ENCODE measurements at regions not wholly inside any gene's neighbourhood (a gene's known extent, or its start where the extent isn't known, plus 50 kb on each side); places are given as distances from the start of the nearest gene placed in this dataset.

DNA sequence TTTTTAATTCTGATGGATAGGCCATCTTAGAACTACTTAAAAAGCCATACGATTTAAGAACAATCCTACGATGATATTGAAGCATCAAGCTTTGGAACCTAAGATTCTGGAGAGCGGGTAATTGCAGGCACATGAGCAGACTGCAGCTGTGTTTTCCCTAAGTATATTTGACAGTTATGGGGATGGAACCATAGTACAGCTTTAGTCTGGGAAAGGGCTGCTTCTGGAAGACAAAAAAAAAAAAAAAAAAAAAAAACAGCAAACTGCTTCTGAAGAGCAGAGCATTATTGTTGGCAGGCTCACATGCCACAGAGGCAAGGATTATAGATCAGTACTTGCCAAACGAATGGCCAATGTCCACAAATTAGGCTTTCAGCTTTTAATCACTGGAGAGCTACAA is 1618.7 kb downstream of the AMY1C start:
- Mint-ChIP-seq H3K27me3 (no peaks in the 10 kb centered on the region), H3K36me3 (no peaks in the 10 kb centered on the region), H3K9me3 (peaks cover 4 to 27% (median 11%) of the 10 kb centered on the region in 3 donors), H3K4me3 (no peak overlapping the region), H3K4me1 (no peaks in the 10 kb centered on the region), H3K27ac (no peak overlapping the region)
- Histone ChIP-seq H3K27me3 (replicated peaks in 1 of 2; ENCODE audit: control insufficient read depth in 2 of 2, extremely low read depth in 1 of 2, insufficient read depth in 2 of 2, low read length in 1 of 2) (no peaks in the 10 kb centered on the region), H3K36me3 (ENCODE audit: control insufficient read depth in 2 of 2, extremely low read depth in 1 of 2, insufficient read depth in 1 of 2, low read length in 1 of 2) (no peaks in the 10 kb centered on the region), H3K4me1 (ENCODE audit: control insufficient read depth in 1 of 2, extremely low read depth in 1 of 2, insufficient read depth in 2 of 2, low read length in 2 of 2) (no peaks in the 10 kb centered on the region), H3K4me3 (ENCODE audit: control insufficient read depth in 1 of 2, extremely low read depth in 1 of 2, low read length in 1 of 2) (no peak overlapping the region), H3K9me3 (no peaks in the 10 kb centered on the region), H3K27ac (ENCODE audit: low read length) (no peak overlapping the region)
- POLR2A ChIA-PET, result no interaction called here
- 71% methylated on average over 2 of the region's 4 CpGs for whole genome bisulfite sequencing (ENCODE audit: insufficient coverage)
- CTCF ChIA-PET, result interaction anchor here in 1 of 2 donors (0.8 kb wide), 1 partner anchor 25 kb away, joined by 5 read pairs; no protein-coding TSS in a partner anchor
- DNase-seq (no peak), ATAC-seq (replicated peaks in 1 of 4) (no peak)

DNA sequence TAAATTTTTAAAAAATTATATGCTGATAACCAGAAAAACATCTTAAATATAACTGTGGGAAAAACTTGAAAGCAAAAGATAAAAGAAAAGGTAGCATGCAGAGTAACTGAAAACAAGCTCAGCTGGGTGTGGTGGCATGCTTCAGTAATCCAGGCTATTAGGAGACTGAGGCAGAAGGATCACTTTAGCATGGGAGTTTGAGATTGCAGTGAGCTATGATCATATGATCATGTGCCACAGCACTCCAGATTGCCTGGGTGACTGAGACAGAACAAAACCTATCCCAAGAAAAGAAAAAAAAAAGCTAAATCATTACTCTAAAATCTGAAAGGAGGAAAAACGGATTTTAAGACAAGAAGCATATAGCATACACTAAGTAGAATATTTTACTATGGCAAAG is 1624.0 kb downstream of the AMY1C start:
- CTCF ChIA-PET, result no interaction called here

DNA sequence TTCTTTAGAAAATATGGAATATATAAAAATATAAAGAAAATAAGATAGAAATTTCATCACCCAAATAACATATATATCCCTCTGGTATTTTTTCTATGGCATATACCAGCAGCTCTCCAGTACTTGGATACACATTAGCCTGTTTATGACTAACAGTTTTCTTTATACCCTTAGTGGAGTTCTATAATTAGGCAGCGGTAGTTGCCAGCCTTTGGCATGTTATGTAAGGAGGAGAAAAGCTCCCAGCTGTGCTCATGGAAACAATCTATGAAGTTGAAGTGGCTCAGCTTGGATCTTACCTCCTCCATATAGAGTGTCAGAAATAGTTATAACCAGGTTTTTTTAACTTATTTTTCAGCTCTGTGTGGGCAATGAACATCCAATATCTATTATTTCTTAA is 1636.8 kb downstream of the AMY1C start:
- peaks cover 10 to 37% (median 22%) of the 10 kb centered on the region in 3 donors for H3K9me3 Mint-ChIP-seq
- H3K4me3 Mint-ChIP-seq, result no peak overlapping the region
- no peaks in the 10 kb centered on the region for H3K36me3 Mint-ChIP-seq
- Histone ChIP-seq H3K4me3 (ENCODE audit: control insufficient read depth in 1 of 2, extremely low read depth in 1 of 2, low read length in 1 of 2) (no peak overlapping the region), H3K4me1 (ENCODE audit: control insufficient read depth in 1 of 2, extremely low read depth in 1 of 2, insufficient read depth in 2 of 2, low read length in 2 of 2) (no peaks in the 10 kb centered on the region), H3K36me3 (ENCODE audit: control insufficient read depth in 2 of 2, extremely low read depth in 1 of 2, insufficient read depth in 1 of 2, low read length in 1 of 2) (no peaks in the 10 kb centered on the region), H3K27me3 (replicated peaks in 1 of 2; ENCODE audit: control insufficient read depth in 2 of 2, extremely low read depth in 1 of 2, insufficient read depth in 2 of 2, low read length in 1 of 2) (no peaks in the 10 kb centered on the region), H3K27ac (ENCODE audit: low read length) (no peak overlapping the region), H3K9me3 (peaks cover under 1% of the 10 kb centered on the region)
- CTCF ChIA-PET, result no interaction called here
- ATAC-seq (replicated peaks in 1 of 4) (no peak), DNase-seq (no peak)
- no peak overlapping the region for H3K27ac Mint-ChIP-seq
- POLR2A ChIA-PET, result no interaction called here
- no CpG with 5 or more reads among the region's 1 CpG for WGBS (ENCODE audit: insufficient coverage)
- H3K27me3 Mint-ChIP-seq, result no peaks in the 10 kb centered on the region
- H3K4me1 Mint-ChIP-seq, result no peaks in the 10 kb centered on the region

More for the DNA sequence above, 1624.0 kb downstream of the AMY1C start:
- Histone ChIP-seq H3K27ac (ENCODE audit: low read length) (no peak overlapping the region), H3K4me1 (ENCODE audit: control insufficient read depth in 1 of 2, extremely low read depth in 1 of 2, insufficient read depth in 2 of 2, low read length in 2 of 2) (no peaks in the 10 kb centered on the region), H3K27me3 (replicated peaks in 1 of 2; ENCODE audit: control insufficient read depth in 2 of 2, extremely low read depth in 1 of 2, insufficient read depth in 2 of 2, low read length in 1 of 2) (no peaks in the 10 kb centered on the region), H3K36me3 (ENCODE audit: control insufficient read depth in 2 of 2, extremely low read depth in 1 of 2, insufficient read depth in 1 of 2, low read length in 1 of 2) (no peaks in the 10 kb centered on the region), H3K9me3 (no peaks in the 10 kb centered on the region), H3K4me3 (ENCODE audit: control insufficient read depth in 1 of 2, extremely low read depth in 1 of 2, low read length in 1 of 2) (no peak overlapping the region)
- no peak overlapping the region for H3K4me3 Mint-ChIP-seq
- H3K36me3 Mint-ChIP-seq, result no peaks in the 10 kb centered on the region
- WGBS (ENCODE audit: insufficient coverage), result no CpG with 5 or more reads among the region's 1 CpG
- no peak overlapping the region for H3K27ac Mint-ChIP-seq
- no peaks in the 10 kb centered on the region for H3K27me3 Mint-ChIP-seq
- DNase-seq, result no peak
- H3K4me1 Mint-ChIP-seq, result no peaks in the 10 kb centered on the region
- POLR2A ChIA-PET, result no interaction called here
- peaks cover 0 to 22% (median 9%) of the 10 kb centered on the region in 3 donors for H3K9me3 Mint-ChIP-seq
- no peak for ATAC-seq (replicated peaks in 1 of 4)

DNA sequence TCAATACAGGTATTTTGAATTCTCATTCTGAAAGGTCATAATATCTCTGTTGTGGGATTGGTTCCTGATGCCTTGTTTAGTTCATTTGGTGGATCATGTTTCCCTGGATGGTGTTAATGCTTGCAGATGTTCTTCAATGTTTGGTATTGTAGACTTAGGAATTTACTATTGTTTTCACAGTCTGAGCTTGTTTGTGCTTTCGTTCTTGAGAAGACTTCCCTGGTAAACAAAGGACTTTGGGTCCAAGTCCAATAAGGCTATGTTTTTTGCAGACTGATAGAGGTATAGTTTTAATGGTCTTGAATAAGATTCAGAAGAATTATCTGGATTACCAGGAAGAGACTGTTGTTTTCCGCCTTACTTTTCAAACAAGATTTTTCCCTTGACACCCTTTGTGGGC is 1646.3 kb downstream of the AMY1C start:
- ChIA-PET POLR2A (interaction anchor here in 1 of 2 donors (0.7 kb wide), 1 partner anchor 53 kb away, joined by 3 read pairs; no protein-coding TSS in a partner anchor), CTCF (no interaction called here)
- H3K4me3 Mint-ChIP-seq, result no peak overlapping the region
- H3K36me3 ChIP-seq (ENCODE audit: control insufficient read depth in 2 of 2, extremely low read depth in 1 of 2, insufficient read depth in 1 of 2, low read length in 1 of 2), result no peaks in the 10 kb centered on the region
- no peak overlapping the region for H3K4me3 ChIP-seq (ENCODE audit: control insufficient read depth in 1 of 2, extremely low read depth in 1 of 2, low read length in 1 of 2)
- H3K4me1 ChIP-seq (ENCODE audit: control insufficient read depth in 1 of 2, extremely low read depth in 1 of 2, insufficient read depth in 2 of 2, low read length in 2 of 2), result no peaks in the 10 kb centered on the region
- no peaks in the 10 kb centered on the region for H3K27me3 Mint-ChIP-seq
- H3K27me3 ChIP-seq (replicated peaks in 1 of 2; ENCODE audit: control insufficient read depth in 2 of 2, extremely low read depth in 1 of 2, insufficient read depth in 2 of 2, low read length in 1 of 2), result no peaks in the 10 kb centered on the region
- DNase-seq (no peak), ATAC-seq (replicated peaks in 1 of 4) (no peak)
- H3K36me3 Mint-ChIP-seq, result no peaks in the 10 kb centered on the region
- no peak overlapping the region for H3K27ac ChIP-seq (ENCODE audit: low read length)
- peaks cover 21 to 37% (median 28%) of the 10 kb centered on the region in 3 donors for H3K9me3 Mint-ChIP-seq
- H3K4me1 Mint-ChIP-seq, result no peaks in the 10 kb centered on the region
- WGBS (ENCODE audit: insufficient coverage), result 0% methylated on average over 1 of the region's 2 CpGs
- H3K9me3 ChIP-seq, result no peaks in the 10 kb centered on the region
- no peak overlapping the region for H3K27ac Mint-ChIP-seq

DNA sequence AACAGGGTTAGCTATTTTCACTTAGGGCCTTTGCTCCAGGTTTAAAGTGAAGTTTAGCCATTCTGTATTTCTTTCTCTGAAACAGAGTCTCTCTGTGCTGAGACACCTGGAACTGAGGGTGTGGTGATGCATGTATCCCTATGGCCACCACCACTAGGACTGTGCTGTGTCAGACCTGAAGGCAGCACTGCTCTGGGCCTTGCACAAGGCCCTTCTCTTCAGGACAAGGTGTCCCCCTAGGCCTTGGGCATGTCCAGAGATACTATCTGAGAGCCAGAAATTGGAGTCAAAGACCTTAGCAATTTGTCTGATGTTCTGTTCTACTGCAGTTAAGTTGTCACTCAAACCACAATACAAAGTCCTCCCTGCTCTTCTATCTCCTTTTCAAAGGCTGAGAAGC is 1649.2 kb downstream of the AMY1C start:
- H3K36me3 ChIP-seq (ENCODE audit: control insufficient read depth in 2 of 2, extremely low read depth in 1 of 2, insufficient read depth in 1 of 2, low read length in 1 of 2), result no peaks in the 10 kb centered on the region
- POLR2A ChIA-PET, result no interaction called here
- no peaks in the 10 kb centered on the region for H3K27me3 ChIP-seq (replicated peaks in 1 of 2; ENCODE audit: control insufficient read depth in 2 of 2, extremely low read depth in 1 of 2, insufficient read depth in 2 of 2, low read length in 1 of 2)
- ATAC-seq (replicated peaks in 1 of 4) (no peak), DNase-seq (no peak)
- CTCF ChIA-PET, result no interaction called here
- H3K4me1 ChIP-seq (ENCODE audit: control insufficient read depth in 1 of 2, extremely low read depth in 1 of 2, insufficient read depth in 2 of 2, low read length in 2 of 2), result no peaks in the 10 kb centered on the region
- Mint-ChIP-seq H3K27me3 (no peaks in the 10 kb centered on the region), H3K27ac (no peak overlapping the region), H3K36me3 (no peaks in the 10 kb centered on the region), H3K4me3 (no peak overlapping the region), H3K9me3 (peaks cover 14 to 27% (median 15%) of the 10 kb centered on the region in 3 donors), H3K4me1 (no peaks in the 10 kb centered on the region)
- H3K9me3 ChIP-seq, result no peaks in the 10 kb centered on the region
- no peak overlapping the region for H3K27ac ChIP-seq (ENCODE audit: low read length)
- no peak overlapping the region for H3K4me3 ChIP-seq (ENCODE audit: control insufficient read depth in 1 of 2, extremely low read depth in 1 of 2, low read length in 1 of 2)

DNA sequence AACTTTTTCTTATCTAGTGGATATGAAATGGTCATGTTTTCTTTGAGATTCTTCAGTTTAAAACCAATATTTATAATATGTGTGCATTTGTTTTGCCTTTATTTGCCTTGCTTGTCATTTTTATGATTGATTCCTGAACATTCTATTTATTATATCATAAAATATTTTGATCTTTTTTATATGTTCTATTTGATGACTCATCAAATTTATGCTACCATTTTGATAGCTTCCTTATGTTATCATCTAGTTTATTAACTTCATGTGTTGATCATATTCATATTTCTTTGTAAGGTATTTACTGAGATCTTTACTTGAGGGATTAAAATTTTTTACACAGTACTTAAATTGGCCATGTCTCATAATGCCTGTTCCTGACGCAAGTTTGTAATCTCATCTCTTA is 1650.0 kb downstream of the AMY1C start:
- WGBS (ENCODE audit: insufficient coverage), result no CpG with 5 or more reads among the region's 1 CpG
- POLR2A ChIA-PET, result no interaction called here
- no peak for ATAC-seq (replicated peaks in 1 of 4)

DNA sequence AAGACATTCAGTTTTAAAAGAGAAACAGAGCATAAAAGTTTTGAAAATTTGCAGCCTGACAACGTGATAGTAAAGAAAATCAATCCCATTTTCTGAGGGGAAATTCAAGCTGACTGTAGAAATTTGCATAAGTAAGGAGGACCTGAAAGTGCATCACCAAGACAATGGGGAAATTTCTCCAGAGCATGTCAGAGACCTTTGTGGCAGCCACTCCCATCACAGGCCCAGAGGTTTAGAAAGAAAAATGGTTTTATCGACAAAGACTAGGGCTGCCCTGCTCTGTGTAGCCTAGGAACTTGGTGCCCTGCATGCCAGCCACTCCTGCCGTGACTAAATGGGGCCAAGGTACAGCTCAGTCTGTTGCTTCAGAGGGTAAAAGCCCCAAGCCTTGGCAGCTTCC is 1640.2 kb upstream of the PRMT6 start:
- H3K4me3 Mint-ChIP-seq, result no peak overlapping the region

More for the DNA sequence above, 1650.0 kb downstream of the AMY1C start:
- Histone ChIP-seq H3K36me3 (ENCODE audit: control insufficient read depth in 2 of 2, extremely low read depth in 1 of 2, insufficient read depth in 1 of 2, low read length in 1 of 2) (no peaks in the 10 kb centered on the region), H3K4me3 (ENCODE audit: control insufficient read depth in 1 of 2, extremely low read depth in 1 of 2, low read length in 1 of 2) (no peak overlapping the region), H3K27ac (ENCODE audit: low read length) (no peak overlapping the region), H3K9me3 (no peaks in the 10 kb centered on the region), H3K4me1 (ENCODE audit: control insufficient read depth in 1 of 2, extremely low read depth in 1 of 2, insufficient read depth in 2 of 2, low read length in 2 of 2) (no peaks in the 10 kb centered on the region), H3K27me3 (replicated peaks in 1 of 2; ENCODE audit: control insufficient read depth in 2 of 2, extremely low read depth in 1 of 2, insufficient read depth in 2 of 2, low read length in 1 of 2) (no peaks in the 10 kb centered on the region)
- H3K4me3 Mint-ChIP-seq, result no peak overlapping the region
- H3K27me3 Mint-ChIP-seq, result no peaks in the 10 kb centered on the region
- CTCF ChIA-PET, result no interaction called here
- H3K27ac Mint-ChIP-seq, result no peak overlapping the region
- no peaks in the 10 kb centered on the region for H3K4me1 Mint-ChIP-seq
- DNase-seq, result no peak
- H3K36me3 Mint-ChIP-seq, result no peaks in the 10 kb centered on the region
- peaks cover 14 to 22% (median 14%) of the 10 kb centered on the region in 3 donors for H3K9me3 Mint-ChIP-seq

More for the DNA sequence above, 1640.2 kb upstream of the PRMT6 start:
- Histone ChIP-seq H3K4me1 (ENCODE audit: control insufficient read depth in 1 of 2, extremely low read depth in 1 of 2, insufficient read depth in 2 of 2, low read length in 2 of 2) (no peaks in the 10 kb centered on the region), H3K36me3 (ENCODE audit: control insufficient read depth in 2 of 2, extremely low read depth in 1 of 2, insufficient read depth in 1 of 2, low read length in 1 of 2) (no peaks in the 10 kb centered on the region), H3K4me3 (ENCODE audit: control insufficient read depth in 1 of 2, extremely low read depth in 1 of 2, low read length in 1 of 2) (no peak overlapping the region), H3K27ac (ENCODE audit: low read length) (no peak overlapping the region), H3K9me3 (no peaks in the 10 kb centered on the region), H3K27me3 (replicated peaks in 1 of 2; ENCODE audit: control insufficient read depth in 2 of 2, extremely low read depth in 1 of 2, insufficient read depth in 2 of 2, low read length in 1 of 2) (no peaks in the 10 kb centered on the region)
- no peak overlapping the region for H3K27ac Mint-ChIP-seq
- H3K9me3 Mint-ChIP-seq, result peaks cover 16 to 28% (median 23%) of the 10 kb centered on the region in 3 donors
- DNase-seq (no peak), ATAC-seq (replicated peaks in 1 of 4) (no peak)
- WGBS (ENCODE audit: insufficient coverage), result 73% methylated on average over 3 of the region's 3 CpGs
- ChIA-PET POLR2A (no interaction called here), CTCF (no interaction called here)
- H3K36me3 Mint-ChIP-seq, result no peaks in the 10 kb centered on the region
- no peaks in the 10 kb centered on the region for H3K4me1 Mint-ChIP-seq
- no peaks in the 10 kb centered on the region for H3K27me3 Mint-ChIP-seq
